ENCODE measurements at regions not wholly inside any gene's neighbourhood (a gene's known extent, or its start where the extent isn't known, plus 50 kb on each side); places are given as distances from the start of the nearest gene placed in this dataset.

GRCh38 chr3:72440491-72440890 lies 407.8 kb downstream of the SHQ1 start:
- H3K36me3 ChIP-seq (ENCODE audit: control insufficient read depth, insufficient read depth, low read length), result no peaks in the 10 kb centered on the region
- no peak overlapping the region for H3K27ac ChIP-seq (ENCODE audit: low read length)
- intact Hi-C loops (cut with micrococcal nuclease; ENCODE audit: unreplicated experiment) (no loop called here), in situ Hi-C loops (cut with HindIII; ENCODE audit: low pct_unique_long_range_greater_than_20kb, low sequenced_read_pairs) (no loop called here)
- no peak for TF ChIP-seq REST (IDR thresholded peaks at IDR 0.05; ENCODE audit: insufficient read depth in 1 of 2, low read depth in 2 of 2, low read length in 1 of 2)
- TF ChIP-seq POLR2AphosphoS5 (IDR thresholded peaks at IDR 0.05; ENCODE audit: low read depth, low read length), result no peak
- TF ChIP-seq SIN3A (IDR thresholded peaks at IDR 0.05; ENCODE audit: borderline replicate concordance, insufficient read depth, low read depth, low read length), result no peak
- H3K4me1 ChIP-seq (ENCODE audit: control insufficient read depth, insufficient read depth, low read length), result peaks cover 14% of the 10 kb centered on the region
- ATAC-seq (no peak), DNase-seq (ENCODE audit: low read depth, low spot score) (no peak)
- CTCF ChIA-PET, result no interaction called here
- H3K9me3 ChIP-seq (ENCODE audit: control insufficient read depth, insufficient read depth, low read depth, low read length), result no peaks in the 10 kb centered on the region
- H3K27me3 ChIP-seq (ENCODE audit: control insufficient read depth, insufficient read depth, low read length), result no peaks in the 10 kb centered on the region
- POLR2A ChIA-PET, result no interaction called here
- no TSS peak for BruUV-seq (replicated peaks)
- no peak overlapping the region for H3K4me3 ChIP-seq (ENCODE audit: low read depth in 2 of 2, low read length in 2 of 2)

- Histone ChIP-seq H3K4me3 (ENCODE audit: low read depth in 2 of 2, low read length in 2 of 2) (no peak overlapping the region), H3K27me3 (ENCODE audit: control insufficient read depth, insufficient read depth, low read length) (no peaks in the 10 kb centered on the region), H3K9me3 (ENCODE audit: control insufficient read depth, insufficient read depth, low read depth, low read length) (no peaks in the 10 kb centered on the region), H3K27ac (ENCODE audit: low read length) (no peak overlapping the region), H3K36me3 (ENCODE audit: control insufficient read depth, insufficient read depth, low read length) (no peaks in the 10 kb centered on the region), H3K4me1 (ENCODE audit: control insufficient read depth, insufficient read depth, low read length) (peaks cover 7% of the 10 kb centered on the region)
- ChIA-PET POLR2A (no interaction called here), CTCF (no interaction called here)
- in situ Hi-C loops (cut with HindIII; ENCODE audit: low pct_unique_long_range_greater_than_20kb, low sequenced_read_pairs) (no loop called here), intact Hi-C loops (cut with micrococcal nuclease; ENCODE audit: unreplicated experiment) (no loop called here)
- no peak for TF ChIP-seq CTCF (IDR thresholded peaks at IDR 0.05)
- TF ChIP-seq REST (IDR thresholded peaks at IDR 0.05; ENCODE audit: insufficient read depth in 1 of 2, low read depth in 2 of 2, low read length in 1 of 2), result no peak
- TF ChIP-seq POLR2AphosphoS5 (IDR thresholded peaks at IDR 0.05; ENCODE audit: low read depth, low read length), result no peak
- TF ChIP-seq TCF7L2 (IDR thresholded peaks at IDR 0.05; ENCODE audit: low read depth, low read length), result no peak
- no peak for TF ChIP-seq SIN3A (IDR thresholded peaks at IDR 0.05; ENCODE audit: borderline replicate concordance, insufficient read depth, low read depth, low read length)
- ATAC-seq (no peak), DNase-seq (ENCODE audit: low read depth, low spot score) (no peak)
- no TSS peak for BruUV-seq (replicated peaks)
Observed at GRCh38 chr3:72439321-72440183, 408.7 kb downstream of the SHQ1 start.
